Fibroblast of villous mesenchyme (primary cell): ENCODE measurements at regions not wholly inside any gene's neighbourhood (a gene's known extent, or its start where the extent isn't known, plus 50 kb on each side); places are given as distances from the start of the nearest gene placed in this dataset.

Source experiments
- DNase-seq: peaks from one replicate; pipeline ENCODE4 v3.0.0-alpha.2; 2010; ENCODE audit warnings: low read depth
- H3K4me3 ChIP-seq: 2 replicates; pipeline ENCODE4 v1.5.1; 2011; ENCODE audit warnings: low read depth, mild to moderate bottlenecking, low read length
- CTCF ChIP-seq: IDR thresholded peaks from 2 replicates; pipeline ENCODE4 v1.5.1; 2012; ENCODE audit warnings: low read depth, mild to moderate bottlenecking, low read length; ENCODE audit not compliant: insufficient read depth

GRCh38 chr10:106473129-106473685 lies 691.3 kb downstream of the SORCS1 start:
- DNase-seq: no peak
- no peak for TF ChIP-seq CTCF

GRCh38 chr10:106467506-106467905 lies 697.0 kb downstream of the SORCS1 start:
- no peak for DNase-seq
- H3K4me3 ChIP-seq: no peak overlapping the region
- TF ChIP-seq CTCF: no peak

More at GRCh38 chr10:106473129-106473685, 691.3 kb downstream of the SORCS1 start:
- H3K4me3 ChIP-seq: no peak overlapping the region

- no peak overlapping the region for H3K4me3 ChIP-seq
- no peak for DNase-seq
- no peak for TF ChIP-seq CTCF
Measured at GRCh38 chr10:106457522-106457921, 707.0 kb downstream of the SORCS1 start.

GRCh38 chr10:106454233-106454632 lies 710.3 kb downstream of the SORCS1 start:
- no peak for DNase-seq

GRCh38 chr10:106450966-106451365 lies 713.5 kb downstream of the SORCS1 start:
- DNase-seq: no peak
- TF ChIP-seq CTCF: no peak
- no peak overlapping the region for H3K4me3 ChIP-seq

More at GRCh38 chr10:106454233-106454632, 710.3 kb downstream of the SORCS1 start:
- no peak overlapping the region for H3K4me3 ChIP-seq
- no peak for TF ChIP-seq CTCF

GRCh38 chr10:106446920-106447319 lies 717.6 kb downstream of the SORCS1 start:
- TF ChIP-seq CTCF: no peak
- no peak for DNase-seq
- no peak overlapping the region for H3K4me3 ChIP-seq

- DNase-seq: no peak
- H3K4me3 ChIP-seq: no peak overlapping the region
- no peak for TF ChIP-seq CTCF
Measured at GRCh38 chr10:106442223-106442622, 722.3 kb downstream of the SORCS1 start.
